Activated T-helper 17 cell treated with anti-CD3 and anti-CD28 coated beads, Interleukin-2, amount 50 U/mL, for 72 hours (primary cell): ENCODE measurements at regions not wholly inside any gene's neighbourhood (a gene's known extent, or its start where the extent isn't known, plus 50 kb on each side); places are given as distances from the start of the nearest gene placed in this dataset.

Experiments used
- ATAC-seq: fragments of 150-1000 bp; cut with Tn5 transposase; replicated peaks from 2 replicates; pipeline ENCODE4 v1.10.0; 2021; ENCODE audit warnings: mild to moderate bottlenecking, moderate library complexity
- H3K27ac Mint-ChIP-seq: one replicate; pipeline ENCODE4 v1.8.0; 2022; ENCODE audit warnings: mixed read lengths
- H3K27me3 Mint-ChIP-seq: one replicate; pipeline ENCODE4 v1.8.0; 2022; ENCODE audit warnings: mixed read lengths
- H3K36me3 Mint-ChIP-seq: one replicate; pipeline ENCODE4 v1.8.0; 2022; ENCODE audit warnings: low read depth, mild to moderate bottlenecking, mixed read lengths
- H3K4me1 Mint-ChIP-seq: one replicate; pipeline ENCODE4 v1.8.0; 2022; ENCODE audit warnings: mixed read lengths
- H3K4me3 Mint-ChIP-seq: one replicate; pipeline ENCODE4 v1.8.0; 2022; ENCODE audit warnings: mild to moderate bottlenecking, mixed read lengths
- H3K9me3 Mint-ChIP-seq: one replicate; pipeline ENCODE4 v1.8.0; 2022; ENCODE audit warnings: mixed read lengths

- Mint-ChIP-seq H3K36me3 (no peaks in the 10 kb centered on the region), H3K4me1 (no peaks in the 10 kb centered on the region), H3K4me3 (no peak overlapping the region), H3K27me3 (peaks cover 9% of the 10 kb centered on the region), H3K27ac (no peak overlapping the region), H3K9me3 (no peaks in the 10 kb centered on the region)
- ATAC-seq = no peak
Observed at GRCh38 chr4:123561525-123561924, 164.9 kb downstream of the SPRY1 start.

- Mint-ChIP-seq H3K4me3 (no peak overlapping the region), H3K4me1 (no peaks in the 10 kb centered on the region), H3K36me3 (no peaks in the 10 kb centered on the region), H3K27ac (no peak overlapping the region), H3K9me3 (no peaks in the 10 kb centered on the region), H3K27me3 (peaks cover 6% of the 10 kb centered on the region)
- no peak for ATAC-seq
Observed at GRCh38 chr4:123562994-123563750, 166.6 kb downstream of the SPRY1 start.

DNA sequence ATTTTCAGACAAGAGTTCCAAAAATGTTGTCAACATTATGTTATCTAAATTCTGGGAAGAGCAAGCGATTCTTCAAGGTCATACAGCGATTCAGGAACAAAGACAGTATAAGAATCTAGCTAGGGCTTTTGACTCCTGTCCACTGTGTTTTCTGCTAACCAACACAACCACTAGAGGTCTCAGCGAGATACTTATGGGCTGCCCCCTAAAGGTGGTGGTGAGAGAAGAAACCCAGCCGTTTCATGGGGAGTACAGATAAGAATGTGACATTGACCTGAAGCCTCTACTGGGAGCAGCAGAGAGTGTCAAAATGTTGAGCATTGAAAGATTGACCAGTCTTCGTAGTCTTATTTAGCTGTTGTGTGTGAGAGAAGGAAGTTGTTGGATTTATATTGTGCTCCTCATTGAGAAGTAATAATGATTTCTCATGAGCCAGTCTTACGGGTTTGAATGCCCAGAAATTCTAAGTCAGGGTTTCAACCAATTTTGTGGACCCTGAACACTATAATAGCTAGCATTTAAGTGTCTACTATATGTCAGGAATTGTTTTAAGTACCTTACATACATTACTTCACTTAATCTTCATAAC lies 168.3 kb downstream of the SPRY1 start:
- H3K36me3 Mint-ChIP-seq = no peaks in the 10 kb centered on the region
- H3K4me1 Mint-ChIP-seq = no peaks in the 10 kb centered on the region
- peaks cover 6% of the 10 kb centered on the region for H3K27me3 Mint-ChIP-seq
- peak; percentile 97 for ATAC-seq
- no peaks in the 10 kb centered on the region for H3K9me3 Mint-ChIP-seq
- no peak overlapping the region for H3K4me3 Mint-ChIP-seq
- no peak overlapping the region for H3K27ac Mint-ChIP-seq

- H3K9me3 Mint-ChIP-seq = no peaks in the 10 kb centered on the region
- ATAC-seq = no peak
- H3K27me3 Mint-ChIP-seq = peaks cover 3% of the 10 kb centered on the region
- H3K36me3 Mint-ChIP-seq = no peaks in the 10 kb centered on the region
- H3K4me3 Mint-ChIP-seq = no peak overlapping the region
- no peaks in the 10 kb centered on the region for H3K4me1 Mint-ChIP-seq
- H3K27ac Mint-ChIP-seq = no peak overlapping the region
Observed at GRCh38 chr4:123568936-123569335, 172.3 kb downstream of the SPRY1 start.

DNA sequence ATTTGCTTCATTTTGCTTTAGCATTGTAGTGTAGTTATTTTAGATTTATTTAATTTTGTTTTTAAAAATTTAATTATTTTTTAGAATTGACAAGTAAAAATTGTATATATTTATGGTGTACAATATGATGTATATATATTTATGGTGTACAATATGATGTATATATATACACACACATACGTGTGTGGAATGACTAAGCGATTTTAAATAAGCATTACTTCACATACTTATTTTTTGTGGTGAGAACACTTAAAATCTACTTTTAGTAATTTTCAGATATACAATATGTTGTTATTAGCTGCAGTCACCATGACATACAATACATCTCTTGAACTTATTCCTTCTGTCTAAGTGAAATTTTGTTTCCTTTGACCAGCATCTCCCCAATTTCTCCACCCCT lies 172.9 kb downstream of the SPRY1 start:
- Mint-ChIP-seq H3K9me3 (no peaks in the 10 kb centered on the region), H3K27ac (no peak overlapping the region), H3K4me3 (no peak overlapping the region), H3K36me3 (no peaks in the 10 kb centered on the region), H3K4me1 (no peaks in the 10 kb centered on the region), H3K27me3 (peaks cover 3% of the 10 kb centered on the region)
- no peak for ATAC-seq

DNA sequence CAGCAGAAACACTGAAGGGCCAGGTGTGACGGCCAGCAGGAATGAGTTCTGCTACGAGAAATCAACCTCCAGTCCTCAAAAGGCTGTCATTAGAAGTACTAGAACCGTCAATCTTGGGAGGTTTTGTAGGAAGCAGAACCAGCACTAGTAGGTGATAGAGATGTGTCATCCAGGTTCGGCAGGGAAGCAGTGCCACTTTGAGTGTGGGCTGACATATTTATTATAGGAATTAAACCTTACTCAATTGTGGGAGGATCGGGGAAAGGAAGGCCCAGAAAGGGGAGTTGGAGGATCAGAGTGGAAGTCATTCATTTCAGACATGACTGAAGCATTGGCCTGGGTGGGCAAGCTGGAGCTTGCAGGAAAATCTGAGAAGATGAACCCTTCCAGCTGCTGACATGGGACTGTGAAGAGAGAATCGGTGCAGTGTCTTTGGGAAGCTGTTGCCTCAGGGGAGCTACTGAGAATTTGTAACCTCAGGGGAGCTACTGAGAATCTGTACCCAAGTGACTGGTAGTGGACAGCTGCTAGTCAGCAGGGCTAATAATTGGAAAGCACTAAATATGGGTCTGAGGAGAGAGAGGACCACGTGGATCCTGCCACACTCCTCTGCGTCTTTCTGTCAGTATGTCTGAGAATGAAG lies 177.4 kb downstream of the SPRY1 start:
- Mint-ChIP-seq H3K27me3 (peaks cover 3% of the 10 kb centered on the region), H3K4me1 (no peaks in the 10 kb centered on the region), H3K4me3 (no peak overlapping the region), H3K9me3 (peaks cover 2% of the 10 kb centered on the region), H3K27ac (no peak overlapping the region), H3K36me3 (no peaks in the 10 kb centered on the region)
- ATAC-seq = no peak

DNA sequence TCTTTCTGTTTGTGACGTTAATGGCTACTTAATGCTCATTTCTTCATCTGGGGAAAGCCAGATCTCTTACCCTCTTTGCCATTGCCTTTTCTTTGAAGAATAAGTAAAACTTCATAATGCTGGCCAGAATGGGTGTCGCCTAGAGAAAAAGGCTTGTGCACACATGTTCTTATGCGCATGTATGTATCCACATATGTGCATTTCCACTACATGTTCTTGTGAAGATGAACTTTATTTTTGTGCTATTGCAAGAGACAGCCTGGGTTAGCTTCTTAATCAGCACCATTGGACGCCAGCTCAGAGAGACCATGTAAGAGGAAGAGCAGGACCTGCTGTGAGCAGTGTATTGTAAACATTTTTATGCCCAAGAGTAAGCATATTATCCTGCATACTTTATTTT lies 178.7 kb downstream of the SPRY1 start:
- H3K27me3 Mint-ChIP-seq = peaks cover 3% of the 10 kb centered on the region

DNA sequence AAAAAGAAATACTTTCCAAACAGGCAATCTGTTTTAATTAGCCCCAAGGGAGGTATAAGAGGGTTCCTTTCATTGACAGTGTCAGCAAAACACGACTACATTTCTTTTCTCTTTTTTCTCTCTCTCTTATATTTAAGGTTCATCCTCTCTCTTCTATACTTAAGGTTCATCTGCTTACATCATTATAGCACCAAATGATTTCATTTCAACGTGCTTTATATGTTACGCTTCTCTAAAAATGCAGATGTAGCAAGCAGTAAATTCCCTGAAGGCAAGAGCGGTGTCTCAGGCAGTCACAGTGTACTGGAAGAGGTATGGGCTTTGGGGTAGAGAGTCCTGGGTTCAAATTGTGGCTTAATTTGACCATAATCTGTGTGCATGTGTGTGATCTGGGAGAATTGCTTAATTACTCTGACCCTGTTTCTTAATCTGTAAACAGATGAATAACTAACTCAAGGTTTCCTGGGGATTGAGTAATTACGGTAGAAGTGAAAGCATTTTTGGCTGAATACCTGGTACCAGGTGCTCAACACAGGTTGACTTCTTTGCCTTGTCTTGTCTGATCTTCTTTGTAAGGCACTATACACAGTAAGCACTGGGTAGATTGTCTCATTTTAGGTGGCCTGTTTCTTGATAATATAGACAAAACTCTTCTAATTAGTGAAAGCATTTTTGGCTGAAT lies 180.8 kb downstream of the SPRY1 start:
- Mint-ChIP-seq H3K36me3 (no peaks in the 10 kb centered on the region), H3K4me3 (no peak overlapping the region), H3K9me3 (peaks cover 21% of the 10 kb centered on the region), H3K27me3 (peaks cover 3% of the 10 kb centered on the region), H3K27ac (no peak overlapping the region), H3K4me1 (no peaks in the 10 kb centered on the region)
- ATAC-seq = no peak

More for the DNA sequence above, 178.7 kb downstream of the SPRY1 start:
- Mint-ChIP-seq H3K4me1 (no peaks in the 10 kb centered on the region), H3K4me3 (no peak overlapping the region), H3K9me3 (peaks cover 3% of the 10 kb centered on the region), H3K27ac (no peak overlapping the region), H3K36me3 (no peaks in the 10 kb centered on the region)
- no peak for ATAC-seq

GRCh38 chr4:123578276-123579029 lies 181.9 kb downstream of the SPRY1 start:
- no peaks in the 10 kb centered on the region for H3K36me3 Mint-ChIP-seq
- H3K27me3 Mint-ChIP-seq = peaks cover 3% of the 10 kb centered on the region
- no peaks in the 10 kb centered on the region for H3K4me1 Mint-ChIP-seq
- H3K9me3 Mint-ChIP-seq = peaks cover 21% of the 10 kb centered on the region
- H3K27ac Mint-ChIP-seq = no peak overlapping the region
- no peak for ATAC-seq
- H3K4me3 Mint-ChIP-seq = no peak overlapping the region

DNA sequence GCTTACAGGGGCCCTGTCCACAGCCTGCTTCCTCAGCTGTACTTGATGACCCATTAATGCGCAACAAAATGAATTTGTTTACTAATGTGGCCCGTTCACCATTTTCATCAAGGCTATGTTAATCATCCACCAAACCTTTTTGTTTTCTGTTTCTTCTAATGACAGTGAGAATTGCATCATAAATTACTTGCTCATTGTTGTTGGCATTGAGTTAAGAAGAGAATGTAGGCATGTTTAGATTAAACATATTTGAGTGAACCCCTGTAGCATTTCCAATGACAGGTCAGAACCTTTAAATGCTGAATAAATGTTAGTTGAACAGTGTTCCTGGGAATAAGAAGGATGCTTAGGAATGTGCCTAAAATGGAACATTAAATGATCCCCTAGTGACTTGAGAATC lies 183.4 kb downstream of the SPRY1 start:
- no peak for ATAC-seq
- H3K27me3 Mint-ChIP-seq = peaks cover 3% of the 10 kb centered on the region
- no peak overlapping the region for H3K27ac Mint-ChIP-seq

GRCh38 chr4:123580981-123581664 lies 184.5 kb downstream of the SPRY1 start:
- H3K27ac Mint-ChIP-seq = no peak overlapping the region
- no peak overlapping the region for H3K4me3 Mint-ChIP-seq
- peaks cover 21% of the 10 kb centered on the region for H3K9me3 Mint-ChIP-seq
- H3K27me3 Mint-ChIP-seq = peaks cover 3% of the 10 kb centered on the region
- ATAC-seq = no peak
- no peaks in the 10 kb centered on the region for H3K4me1 Mint-ChIP-seq
- no peaks in the 10 kb centered on the region for H3K36me3 Mint-ChIP-seq

More for the DNA sequence above, 183.4 kb downstream of the SPRY1 start:
- Mint-ChIP-seq H3K4me3 (no peak overlapping the region), H3K4me1 (no peaks in the 10 kb centered on the region), H3K9me3 (peaks cover 21% of the 10 kb centered on the region), H3K36me3 (no peaks in the 10 kb centered on the region)

DNA sequence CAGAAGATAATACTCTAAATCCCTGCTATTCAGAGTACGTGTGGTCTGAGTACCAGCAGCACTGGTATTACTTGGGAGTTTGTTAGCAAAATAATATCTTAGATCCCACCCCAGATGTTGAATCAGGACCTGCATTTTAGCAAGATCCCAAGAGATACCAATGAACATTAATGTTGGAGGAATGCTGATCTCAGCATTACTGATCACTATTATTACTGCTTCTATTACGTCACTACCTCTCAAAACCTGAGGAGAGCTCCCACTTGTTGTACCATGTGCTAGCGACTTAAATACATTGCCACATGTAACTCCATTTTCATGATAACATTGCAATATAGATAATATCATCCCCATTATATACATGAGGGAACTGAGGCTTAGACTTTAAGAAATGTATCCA lies 185.2 kb downstream of the SPRY1 start:
- Mint-ChIP-seq H3K27ac (no peak overlapping the region), H3K27me3 (peaks cover 3% of the 10 kb centered on the region), H3K9me3 (peaks cover 21% of the 10 kb centered on the region)

DNA sequence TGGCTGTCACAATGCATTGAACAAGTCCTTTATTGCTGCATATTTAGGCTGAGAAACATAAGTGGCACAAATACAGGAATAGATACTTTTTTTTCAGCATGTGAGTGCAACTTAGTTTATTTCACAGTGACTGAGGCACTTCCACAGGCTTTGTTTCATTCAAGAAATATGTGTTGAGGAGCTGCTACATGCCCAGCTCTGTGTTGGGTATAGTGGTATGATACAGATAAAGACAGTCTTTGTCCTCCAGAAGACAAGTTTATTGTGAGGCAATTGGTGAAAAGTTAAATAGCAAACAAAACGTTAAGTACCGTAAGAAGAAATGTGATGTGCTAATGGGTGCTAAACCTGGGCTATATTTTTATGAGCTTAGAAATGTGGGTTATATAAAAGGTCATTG lies 186.4 kb downstream of the SPRY1 start:
- no peak overlapping the region for H3K27ac Mint-ChIP-seq
- H3K27me3 Mint-ChIP-seq = peaks cover 3% of the 10 kb centered on the region
- no peaks in the 10 kb centered on the region for H3K36me3 Mint-ChIP-seq
- no peak for ATAC-seq
- no peak overlapping the region for H3K4me3 Mint-ChIP-seq
- peaks cover 21% of the 10 kb centered on the region for H3K9me3 Mint-ChIP-seq
- H3K4me1 Mint-ChIP-seq = no peaks in the 10 kb centered on the region

More for the DNA sequence above, 185.2 kb downstream of the SPRY1 start:
- Mint-ChIP-seq H3K4me3 (no peak overlapping the region), H3K4me1 (no peaks in the 10 kb centered on the region), H3K36me3 (no peaks in the 10 kb centered on the region)
- no peak for ATAC-seq

GRCh38 chr4:123585111-123585510 lies 188.5 kb downstream of the SPRY1 start:
- Mint-ChIP-seq H3K4me1 (no peaks in the 10 kb centered on the region), H3K4me3 (no peak overlapping the region)
- no peak for ATAC-seq

More at GRCh38 chr4:123585111-123585510, 188.5 kb downstream of the SPRY1 start:
- Mint-ChIP-seq H3K9me3 (peaks cover 18% of the 10 kb centered on the region), H3K27me3 (peaks cover 3% of the 10 kb centered on the region), H3K27ac (no peak overlapping the region), H3K36me3 (no peaks in the 10 kb centered on the region)
